ENCODE measurements at regions not wholly inside any gene's neighbourhood (a gene's known extent, or its start where the extent isn't known, plus 50 kb on each side); places are given as distances from the start of the nearest gene placed in this dataset.
"Not testable (repeated sequence)": the region's sequence is repeated elsewhere in the genome, so short reads cannot be mapped to it uniquely, and the experiment has no call there.

GRCh38 chr3:101913168-101913567 is 63.9 kb downstream of the NFKBIZ start:
- H3K27ac Mint-ChIP-seq: no peak overlapping the region
- H3K4me3 ChIP-seq (ENCODE audit: control extremely low read depth in 1 of 5, extremely low read depth in 1 of 5, insufficient read depth in 1 of 5, low read depth in 2 of 5, low read length in 4 of 5): no peak overlapping the region
- H3K4me1 Mint-ChIP-seq: peaks cover 7% of the 10 kb centered on the region
- H4K20me1 ChIP-seq (ENCODE audit: control insufficient read depth, insufficient read depth, low read length, poor library complexity, severe bottlenecking): no peaks in the 10 kb centered on the region
- no peak overlapping the region for H3K4me2 ChIP-seq (replicated peaks; ENCODE audit: low read depth, low read length, poor library complexity, severe bottlenecking)
- no peaks in the 10 kb centered on the region for H3K27me3 ChIP-seq (replicated peaks in 1 of 4; ENCODE audit: control extremely low read depth in 1 of 4, control insufficient read depth in 3 of 4, insufficient read depth in 4 of 4, low read length in 3 of 4)
- no peak overlapping the region for H2AFZ ChIP-seq (ENCODE audit: insufficient read depth, low read depth, low read length, poor library complexity, severe bottlenecking)
- H3K36me3 ChIP-seq (replicated peaks in 1 of 2; ENCODE audit: control extremely low read depth in 1 of 2, control insufficient read depth in 1 of 2, extremely low read depth in 1 of 2, insufficient read depth in 2 of 2, low read length in 1 of 2): no peaks in the 10 kb centered on the region
- H3K9me3 ChIP-seq (ENCODE audit: control extremely low read depth in 1 of 3, control insufficient read depth in 2 of 3, insufficient read depth in 1 of 3, low read length in 2 of 3): peaks cover 0 to 5% (median 2%) of the 10 kb centered on the region in 3 donors
- no peak for DNase-seq
- H3K9me3 Mint-ChIP-seq (ENCODE audit: insufficient read depth): no peaks in the 10 kb centered on the region
- no peak overlapping the region for H3K9ac ChIP-seq (ENCODE audit: low read length)
- H3K79me2 ChIP-seq (ENCODE audit: control insufficient read depth, insufficient read depth, low read length): no peaks in the 10 kb centered on the region
- intact Hi-C loops (cut with micrococcal nuclease): no loop called here
- H3K4me1 ChIP-seq (ENCODE audit: control insufficient read depth in 2 of 2, insufficient read depth in 2 of 2, low read length in 2 of 2): no peaks in the 10 kb centered on the region
- no peaks in the 10 kb centered on the region for H3K27me3 Mint-ChIP-seq
- H3K27ac ChIP-seq (ENCODE audit: low read length in 2 of 2): no peak overlapping the region
- no peak overlapping the region for H3K4me3 Mint-ChIP-seq
- POLR2A ChIA-PET: no interaction called here
- no peak for ATAC-seq (ENCODE audit: low read depth)
- no CpG with 5 or more reads among the region's 2 CpGs for WGBS (ENCODE audit: insufficient coverage)
- TF ChIP-seq EZH2 (IDR thresholded peaks at IDR 0.05; ENCODE audit: borderline replicate concordance, insufficient read depth, low read depth, low read length, poor library complexity, severe bottlenecking) (no peak), CTCF (IDR thresholded peaks at IDR 0.05) (no peak)
- CTCF ChIA-PET: no interaction called here

GRCh38 chr3:101917761-101918160 is 68.4 kb downstream of the NFKBIZ start:
- CTCF ChIA-PET: interaction anchor here (1.7 kb wide), 1 partner anchor 308 kb away, joined by 5 read pairs; no protein-coding TSS in a partner anchor

GRCh38 chr3:101922151-101922725 is 72.9 kb downstream of the NFKBIZ start:
- H3K27me3 Mint-ChIP-seq; intact Hi-C loops (cut with micrococcal nuclease); H3K9me3 ChIP-seq (ENCODE audit: control extremely low read depth in 1 of 3, control insufficient read depth in 2 of 3, insufficient read depth in 1 of 3, low read length in 2 of 3); DNase-seq; H3K4me2 ChIP-seq (replicated peaks; ENCODE audit: low read depth, low read length, poor library complexity, severe bottlenecking); H3K9ac ChIP-seq (ENCODE audit: low read length); POLR2A ChIA-PET; H3K27ac ChIP-seq (ENCODE audit: low read length in 2 of 2); H3K4me3 ChIP-seq (ENCODE audit: control extremely low read depth in 1 of 5, extremely low read depth in 1 of 5, insufficient read depth in 1 of 5, low read depth in 2 of 5, low read length in 4 of 5); H3K36me3 ChIP-seq (replicated peaks in 1 of 2; ENCODE audit: control extremely low read depth in 1 of 2, control insufficient read depth in 1 of 2, extremely low read depth in 1 of 2, insufficient read depth in 2 of 2, low read length in 1 of 2); H2AFZ ChIP-seq (ENCODE audit: insufficient read depth, low read depth, low read length, poor library complexity, severe bottlenecking); H3K9me3 Mint-ChIP-seq (ENCODE audit: insufficient read depth); CTCF ChIA-PET; H4K20me1 ChIP-seq (ENCODE audit: control insufficient read depth, insufficient read depth, low read length, poor library complexity, severe bottlenecking); H3K27ac Mint-ChIP-seq; H3K79me2 ChIP-seq (ENCODE audit: control insufficient read depth, insufficient read depth, low read length); ATAC-seq (ENCODE audit: low read depth); H3K4me3 Mint-ChIP-seq; H3K27me3 ChIP-seq (replicated peaks in 1 of 4; ENCODE audit: control extremely low read depth in 1 of 4, control insufficient read depth in 3 of 4, insufficient read depth in 4 of 4, low read length in 3 of 4): not testable (repeated sequence)
- peaks cover 15% of the 10 kb centered on the region in 2 donors for H3K4me1 ChIP-seq (ENCODE audit: control insufficient read depth in 2 of 2, insufficient read depth in 2 of 2, low read length in 2 of 2)
- 92% methylated on average over 2 of the region's 3 CpGs for WGBS (ENCODE audit: insufficient coverage)
- H3K4me1 Mint-ChIP-seq: peaks cover 25% of the 10 kb centered on the region

More at GRCh38 chr3:101917761-101918160, 68.4 kb downstream of the NFKBIZ start:
- H3K4me3 ChIP-seq (ENCODE audit: control extremely low read depth in 1 of 5, extremely low read depth in 1 of 5, insufficient read depth in 1 of 5, low read depth in 2 of 5, low read length in 4 of 5); H3K4me1 ChIP-seq (ENCODE audit: control insufficient read depth in 2 of 2, insufficient read depth in 2 of 2, low read length in 2 of 2); H3K9me3 ChIP-seq (ENCODE audit: control extremely low read depth in 1 of 3, control insufficient read depth in 2 of 3, insufficient read depth in 1 of 3, low read length in 2 of 3); H2AFZ ChIP-seq (ENCODE audit: insufficient read depth, low read depth, low read length, poor library complexity, severe bottlenecking); POLR2A ChIA-PET; H4K20me1 ChIP-seq (ENCODE audit: control insufficient read depth, insufficient read depth, low read length, poor library complexity, severe bottlenecking); H3K4me3 Mint-ChIP-seq; H3K27ac ChIP-seq (ENCODE audit: low read length in 2 of 2); H3K9ac ChIP-seq (ENCODE audit: low read length); ATAC-seq (ENCODE audit: low read depth); H3K79me2 ChIP-seq (ENCODE audit: control insufficient read depth, insufficient read depth, low read length); H3K27me3 Mint-ChIP-seq; H3K27ac Mint-ChIP-seq; H3K36me3 ChIP-seq (replicated peaks in 1 of 2; ENCODE audit: control extremely low read depth in 1 of 2, control insufficient read depth in 1 of 2, extremely low read depth in 1 of 2, insufficient read depth in 2 of 2, low read length in 1 of 2); H3K9me3 Mint-ChIP-seq (ENCODE audit: insufficient read depth); H3K4me2 ChIP-seq (replicated peaks; ENCODE audit: low read depth, low read length, poor library complexity, severe bottlenecking); DNase-seq; H3K4me1 Mint-ChIP-seq; H3K27me3 ChIP-seq (replicated peaks in 1 of 4; ENCODE audit: control extremely low read depth in 1 of 4, control insufficient read depth in 3 of 4, insufficient read depth in 4 of 4, low read length in 3 of 4): not testable (repeated sequence)
- intact Hi-C loops (cut with micrococcal nuclease): loop anchor here (2.0 kb wide), 1 partner anchor 19 kb away; no protein-coding TSS in a partner anchor
- no CpG with 5 or more reads among the region's 2 CpGs for WGBS (ENCODE audit: insufficient coverage)

Data from B cell (primary cell).